WTC11 (cell line): ENCODE measurements at regions not wholly inside any gene's neighbourhood (a gene's known extent, or its start where the extent isn't known, plus 50 kb on each side); places are given as distances from the start of the nearest gene placed in this dataset.

Experiments used
- ATAC-seq: fragments of 200-7000 bp; cut with Tn5 transposase; 2 replicates; pipeline ENCODE4 v1.10.0; 2021; ENCODE audit warnings: mild to moderate bottlenecking, moderate library complexity
- CTCF ChIA-PET: fragments of 300-600 bp; sonication (Branson Sonifier 250); formaldehyde crosslinking; loops from one replicate; lab custom pipeline; 2021; ENCODE audit warnings: antibody characterized with exemption; lab: Charles Lee
- POLR2A ChIA-PET: fragments of 350-600 bp; sonication (Branson Sonifier 250); formaldehyde crosslinking; loops from one replicate; lab custom pipeline; 2021; ENCODE audit warnings: antibody characterized with exemption; lab: Charles Lee
- DNase-seq: peaks from one replicate; pipeline ENCODE4 v3.0.0; 2021; ENCODE audit warnings: low spot score
- H3K27ac Mint-ChIP-seq: 2 replicates; pipeline ENCODE4 v1.8.0; 2021; ENCODE audit warnings: mixed read lengths
- H3K27me3 Mint-ChIP-seq: 2 replicates; pipeline ENCODE4 v1.8.0; 2021; ENCODE audit warnings: low read depth, mild to moderate bottlenecking, moderate library complexity, mixed read lengths
- H3K36me3 Mint-ChIP-seq: 2 replicates; pipeline ENCODE4 v1.8.0; 2021; ENCODE audit warnings: mixed read lengths
- H3K4me1 Mint-ChIP-seq: 2 replicates; pipeline ENCODE4 v1.8.0; 2022; ENCODE audit warnings: mixed read lengths
- H3K4me3 Mint-ChIP-seq: 2 replicates; pipeline ENCODE4 v1.8.0; 2021; ENCODE audit warnings: mild to moderate bottlenecking, moderate library complexity, mixed read lengths
- H3K9me3 Mint-ChIP-seq: 2 replicates; pipeline ENCODE4 v1.8.0; 2021; ENCODE audit warnings: mixed read lengths
- ATF1 ChIP-seq: sonication (generic); formaldehyde crosslinking; IDR thresholded peaks from 2 replicates; pipeline ENCODE4 v1.8.1; 2023; ENCODE audit warnings: mild to moderate bottlenecking, moderate library complexity, missing genetic modification reagents
- CBFB ChIP-seq: sonication (generic); formaldehyde crosslinking; IDR thresholded peaks from 2 replicates; pipeline ENCODE4 v1.8.1; 2022; ENCODE audit warnings: mild to moderate bottlenecking, low read depth, missing genetic modification reagents
- IRF2 ChIP-seq: sonication (generic); formaldehyde crosslinking; IDR thresholded peaks from 2 replicates; pipeline ENCODE4 v1.8.0; 2022; ENCODE audit warnings: low read depth, missing genetic modification reagents, borderline replicate concordance
- JAZF1 ChIP-seq: fragments of 250-450 bp; sonication (Bioruptor Pico); IDR thresholded peaks from 2 replicates; pipeline ENCODE4 v1.9.0; 2021; ENCODE audit warnings: moderate library complexity, mild to moderate bottlenecking, inconsistent platforms
- MYBL2 ChIP-seq: sonication (generic); formaldehyde crosslinking; IDR thresholded peaks from 2 replicates; pipeline ENCODE4 v1.8.1; 2023; ENCODE audit warnings: mild to moderate bottlenecking, moderate library complexity, missing genetic modification reagents
- NFATC4 ChIP-seq: fragments of 250-450 bp; sonication (Bioruptor Pico); IDR thresholded peaks from 2 replicates; pipeline ENCODE4 v1.9.0; 2021; ENCODE audit warnings: mild to moderate bottlenecking
- NR3C1 ChIP-seq: sonication (generic); formaldehyde crosslinking; conservative IDR thresholded peaks from 2 replicates; pipeline ENCODE4 v1.8.1; 2023; ENCODE audit warnings: low read depth, mild to moderate bottlenecking, missing genetic modification reagents
- SMAD4 ChIP-seq: sonication (generic); formaldehyde crosslinking; IDR thresholded peaks from 2 replicates; pipeline ENCODE4 v1.8.0; 2022; ENCODE audit warnings: mild to moderate bottlenecking, missing genetic modification reagents
- TF ChIP-seq, protein P1 (sequence below): fragments of 250-450 bp; sonication (Bioruptor Pico); IDR thresholded peaks from 2 replicates; pipeline ENCODE4 v1.9.0; 2021; ENCODE audit warnings: mild to moderate bottlenecking
- TF ChIP-seq, protein P2 (sequence below): sonication (generic); formaldehyde crosslinking; IDR thresholded peaks from 2 replicates; pipeline ENCODE4 v1.8.1; 2022; ENCODE audit warnings: mild to moderate bottlenecking, moderate library complexity, missing genetic modification reagents
- TF ChIP-seq, protein P3 (sequence below): sonication (generic); formaldehyde crosslinking; IDR thresholded peaks from 2 replicates; pipeline ENCODE4 v1.8.1; 2022; ENCODE audit warnings: missing genetic modification reagents, borderline replicate concordance
- TF ChIP-seq, protein P4 (sequence below): fragments of 200-600 bp; IDR thresholded peaks from 2 replicates; pipeline ENCODE4 v1.8.0; 2022; ENCODE audit warnings: antibody characterized with exemption
- TF ChIP-seq, protein P5 (sequence below): sonication (generic); formaldehyde crosslinking; IDR thresholded peaks from 2 replicates; pipeline ENCODE4 v1.8.0; 2023; ENCODE audit warnings: missing genetic modification reagents
- TF ChIP-seq, protein P6 (sequence below): sonication (generic); formaldehyde crosslinking; IDR thresholded peaks from 2 replicates; pipeline ENCODE4 v1.8.0; 2022; ENCODE audit warnings: missing genetic modification reagents
- TF ChIP-seq, protein P7 (sequence below): sonication (generic); formaldehyde crosslinking; IDR thresholded peaks from 2 replicates; pipeline ENCODE4 v1.8.1; 2023; ENCODE audit warnings: mild to moderate bottlenecking, missing genetic modification reagents, moderate library complexity
- TF ChIP-seq, protein P8 (sequence below): sonication (generic); formaldehyde crosslinking; IDR thresholded peaks from 2 replicates; pipeline ENCODE4 v1.8.1; 2023; ENCODE audit warnings: mild to moderate bottlenecking, missing genetic modification reagents, borderline replicate concordance

DNA sequence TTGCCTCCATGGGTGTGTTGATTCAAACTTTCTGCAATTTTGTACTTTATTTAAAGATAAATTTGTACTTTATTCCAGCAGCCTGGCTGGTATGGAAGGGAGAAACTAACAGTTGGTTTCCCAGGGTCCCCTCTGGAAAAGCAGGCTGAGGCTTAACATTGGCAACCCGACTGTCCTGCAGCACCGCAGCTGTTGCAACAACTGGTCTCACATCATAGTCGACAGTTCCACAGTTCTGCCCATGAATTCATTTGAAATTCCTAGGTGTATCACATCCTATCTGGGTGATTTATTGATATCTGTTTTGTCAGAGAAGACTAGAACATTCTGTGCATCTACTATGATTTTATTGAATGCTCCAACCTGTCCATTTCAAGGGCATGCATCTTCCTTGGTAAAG lies 98.8 kb upstream of the GATB start (continued):
- TF ChIP-seq, protein P1, sequence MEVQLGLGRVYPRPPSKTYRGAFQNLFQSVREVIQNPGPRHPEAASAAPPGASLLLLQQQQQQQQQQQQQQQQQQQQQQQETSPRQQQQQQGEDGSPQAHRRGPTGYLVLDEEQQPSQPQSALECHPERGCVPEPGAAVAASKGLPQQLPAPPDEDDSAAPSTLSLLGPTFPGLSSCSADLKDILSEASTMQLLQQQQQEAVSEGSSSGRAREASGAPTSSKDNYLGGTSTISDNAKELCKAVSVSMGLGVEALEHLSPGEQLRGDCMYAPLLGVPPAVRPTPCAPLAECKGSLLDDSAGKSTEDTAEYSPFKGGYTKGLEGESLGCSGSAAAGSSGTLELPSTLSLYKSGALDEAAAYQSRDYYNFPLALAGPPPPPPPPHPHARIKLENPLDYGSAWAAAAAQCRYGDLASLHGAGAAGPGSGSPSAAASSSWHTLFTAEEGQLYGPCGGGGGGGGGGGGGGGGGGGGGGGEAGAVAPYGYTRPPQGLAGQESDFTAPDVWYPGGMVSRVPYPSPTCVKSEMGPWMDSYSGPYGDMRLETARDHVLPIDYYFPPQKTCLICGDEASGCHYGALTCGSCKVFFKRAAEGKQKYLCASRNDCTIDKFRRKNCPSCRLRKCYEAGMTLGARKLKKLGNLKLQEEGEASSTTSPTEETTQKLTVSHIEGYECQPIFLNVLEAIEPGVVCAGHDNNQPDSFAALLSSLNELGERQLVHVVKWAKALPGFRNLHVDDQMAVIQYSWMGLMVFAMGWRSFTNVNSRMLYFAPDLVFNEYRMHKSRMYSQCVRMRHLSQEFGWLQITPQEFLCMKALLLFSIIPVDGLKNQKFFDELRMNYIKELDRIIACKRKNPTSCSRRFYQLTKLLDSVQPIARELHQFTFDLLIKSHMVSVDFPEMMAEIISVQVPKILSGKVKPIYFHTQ = no peak
- TF ChIP-seq NFATC4 (CRISPR knock-in tag) = no peak
- TF ChIP-seq JAZF1 (CRISPR knock-in tag) = no peak
- TF ChIP-seq, protein P2, sequence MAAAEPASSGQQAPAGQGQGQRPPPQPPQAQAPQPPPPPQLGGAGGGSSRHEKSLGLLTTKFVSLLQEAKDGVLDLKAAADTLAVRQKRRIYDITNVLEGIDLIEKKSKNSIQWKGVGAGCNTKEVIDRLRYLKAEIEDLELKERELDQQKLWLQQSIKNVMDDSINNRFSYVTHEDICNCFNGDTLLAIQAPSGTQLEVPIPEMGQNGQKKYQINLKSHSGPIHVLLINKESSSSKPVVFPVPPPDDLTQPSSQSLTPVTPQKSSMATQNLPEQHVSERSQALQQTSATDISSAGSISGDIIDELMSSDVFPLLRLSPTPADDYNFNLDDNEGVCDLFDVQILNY = no peak
- TF ChIP-seq, protein P3, sequence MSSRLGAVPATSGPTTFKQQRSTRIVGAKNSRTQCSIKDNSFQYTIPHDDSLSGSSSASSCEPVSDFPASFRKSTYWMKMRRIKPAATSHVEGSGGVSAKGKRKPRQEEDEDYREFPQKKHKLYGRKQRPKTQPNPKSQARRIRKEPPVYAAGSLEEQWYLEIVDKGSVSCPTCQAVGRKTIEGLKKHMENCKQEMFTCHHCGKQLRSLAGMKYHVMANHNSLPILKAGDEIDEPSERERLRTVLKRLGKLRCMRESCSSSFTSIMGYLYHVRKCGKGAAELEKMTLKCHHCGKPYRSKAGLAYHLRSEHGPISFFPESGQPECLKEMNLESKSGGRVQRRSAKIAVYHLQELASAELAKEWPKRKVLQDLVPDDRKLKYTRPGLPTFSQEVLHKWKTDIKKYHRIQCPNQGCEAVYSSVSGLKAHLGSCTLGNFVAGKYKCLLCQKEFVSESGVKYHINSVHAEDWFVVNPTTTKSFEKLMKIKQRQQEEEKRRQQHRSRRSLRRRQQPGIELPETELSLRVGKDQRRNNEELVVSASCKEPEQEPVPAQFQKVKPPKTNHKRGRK (CRISPR knock-in tag) = no peak
- TF ChIP-seq NR3C1 = no peak

DNA sequence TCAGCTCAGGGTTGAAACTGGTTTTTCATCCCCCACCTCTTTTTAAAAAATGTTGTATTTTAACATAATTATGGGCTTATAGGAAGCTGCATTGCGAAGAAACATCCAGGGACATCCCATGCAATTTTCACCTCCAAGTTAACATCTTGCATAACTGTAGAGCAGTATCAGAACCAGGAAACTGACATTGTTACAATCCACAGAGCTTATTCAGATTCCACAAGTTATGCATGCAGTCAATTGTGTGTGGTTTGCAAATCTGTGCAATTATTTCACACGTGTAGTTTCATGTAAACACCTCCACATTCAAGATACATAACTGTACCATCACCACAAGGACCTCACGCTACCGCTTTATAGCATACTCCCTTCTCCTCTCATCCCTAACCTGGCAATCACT lies 97.5 kb upstream of the GATB start:
- Mint-ChIP-seq H3K27me3 (no peaks in the 10 kb centered on the region; the same call in 1 of the 2 replicates), H3K4me3 (no peak overlapping the region), H3K27ac (no peak overlapping the region), H3K36me3 (no peaks in the 10 kb centered on the region), H3K4me1 (peaks cover under 1% of the 10 kb centered on the region), H3K9me3 (no peaks in the 10 kb centered on the region)
- ATAC-seq = no peak
- CTCF ChIA-PET = no interaction called here
- POLR2A ChIA-PET = no interaction called here
- TF ChIP-seq, protein P4, sequence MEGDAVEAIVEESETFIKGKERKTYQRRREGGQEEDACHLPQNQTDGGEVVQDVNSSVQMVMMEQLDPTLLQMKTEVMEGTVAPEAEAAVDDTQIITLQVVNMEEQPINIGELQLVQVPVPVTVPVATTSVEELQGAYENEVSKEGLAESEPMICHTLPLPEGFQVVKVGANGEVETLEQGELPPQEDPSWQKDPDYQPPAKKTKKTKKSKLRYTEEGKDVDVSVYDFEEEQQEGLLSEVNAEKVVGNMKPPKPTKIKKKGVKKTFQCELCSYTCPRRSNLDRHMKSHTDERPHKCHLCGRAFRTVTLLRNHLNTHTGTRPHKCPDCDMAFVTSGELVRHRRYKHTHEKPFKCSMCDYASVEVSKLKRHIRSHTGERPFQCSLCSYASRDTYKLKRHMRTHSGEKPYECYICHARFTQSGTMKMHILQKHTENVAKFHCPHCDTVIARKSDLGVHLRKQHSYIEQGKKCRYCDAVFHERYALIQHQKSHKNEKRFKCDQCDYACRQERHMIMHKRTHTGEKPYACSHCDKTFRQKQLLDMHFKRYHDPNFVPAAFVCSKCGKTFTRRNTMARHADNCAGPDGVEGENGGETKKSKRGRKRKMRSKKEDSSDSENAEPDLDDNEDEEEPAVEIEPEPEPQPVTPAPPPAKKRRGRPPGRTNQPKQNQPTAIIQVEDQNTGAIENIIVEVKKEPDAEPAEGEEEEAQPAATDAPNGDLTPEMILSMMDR = no peak
- TF ChIP-seq ATF1 (CRISPR knock-in tag) (no peak), MYBL2 (CRISPR knock-in tag) (no peak)
- TF ChIP-seq, protein P5, sequence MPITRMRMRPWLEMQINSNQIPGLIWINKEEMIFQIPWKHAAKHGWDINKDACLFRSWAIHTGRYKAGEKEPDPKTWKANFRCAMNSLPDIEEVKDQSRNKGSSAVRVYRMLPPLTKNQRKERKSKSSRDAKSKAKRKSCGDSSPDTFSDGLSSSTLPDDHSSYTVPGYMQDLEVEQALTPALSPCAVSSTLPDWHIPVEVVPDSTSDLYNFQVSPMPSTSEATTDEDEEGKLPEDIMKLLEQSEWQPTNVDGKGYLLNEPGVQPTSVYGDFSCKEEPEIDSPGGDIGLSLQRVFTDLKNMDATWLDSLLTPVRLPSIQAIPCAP (CRISPR knock-in tag) = no peak
- DNase-seq = no peak

DNA sequence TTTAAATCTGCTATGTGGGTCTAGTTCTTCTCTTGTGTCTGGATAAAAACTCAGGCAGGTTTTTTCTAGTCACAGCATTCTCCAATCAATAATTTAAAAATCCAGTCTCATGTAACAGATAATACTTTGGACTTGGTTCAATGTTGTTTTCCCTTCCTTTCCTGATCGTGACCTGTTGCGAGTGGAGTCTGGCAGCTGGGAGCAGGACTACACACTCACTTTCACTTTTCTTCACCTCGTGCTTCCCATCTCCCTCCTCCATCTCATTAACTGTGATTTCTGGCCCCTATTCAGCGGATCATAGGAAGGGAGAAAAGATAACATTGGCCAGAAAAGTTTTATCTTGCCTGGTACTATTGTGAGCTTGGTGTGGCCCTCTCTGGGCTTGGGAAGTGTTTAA lies 96.6 kb upstream of the GATB start:
- peaks cover 7% of the 10 kb centered on the region for H3K4me1 Mint-ChIP-seq
- H3K9me3 Mint-ChIP-seq = no peaks in the 10 kb centered on the region
- no peak for ATAC-seq
- H3K36me3 Mint-ChIP-seq = no peaks in the 10 kb centered on the region
- CTCF ChIA-PET = no interaction called here
- no peak overlapping the region for H3K4me3 Mint-ChIP-seq
- POLR2A ChIA-PET = no interaction called here
- no peak overlapping the region for H3K27ac Mint-ChIP-seq
- no peak for DNase-seq
- H3K27me3 Mint-ChIP-seq = no peaks in the 10 kb centered on the region; the same call in 1 of the 2 replicates
- TF ChIP-seq CBFB (CRISPR knock-in tag) (no peak), SMAD4 (CRISPR knock-in tag) (no peak), IRF2 (CRISPR knock-in tag) (no peak)
- TF ChIP-seq, protein P6, sequence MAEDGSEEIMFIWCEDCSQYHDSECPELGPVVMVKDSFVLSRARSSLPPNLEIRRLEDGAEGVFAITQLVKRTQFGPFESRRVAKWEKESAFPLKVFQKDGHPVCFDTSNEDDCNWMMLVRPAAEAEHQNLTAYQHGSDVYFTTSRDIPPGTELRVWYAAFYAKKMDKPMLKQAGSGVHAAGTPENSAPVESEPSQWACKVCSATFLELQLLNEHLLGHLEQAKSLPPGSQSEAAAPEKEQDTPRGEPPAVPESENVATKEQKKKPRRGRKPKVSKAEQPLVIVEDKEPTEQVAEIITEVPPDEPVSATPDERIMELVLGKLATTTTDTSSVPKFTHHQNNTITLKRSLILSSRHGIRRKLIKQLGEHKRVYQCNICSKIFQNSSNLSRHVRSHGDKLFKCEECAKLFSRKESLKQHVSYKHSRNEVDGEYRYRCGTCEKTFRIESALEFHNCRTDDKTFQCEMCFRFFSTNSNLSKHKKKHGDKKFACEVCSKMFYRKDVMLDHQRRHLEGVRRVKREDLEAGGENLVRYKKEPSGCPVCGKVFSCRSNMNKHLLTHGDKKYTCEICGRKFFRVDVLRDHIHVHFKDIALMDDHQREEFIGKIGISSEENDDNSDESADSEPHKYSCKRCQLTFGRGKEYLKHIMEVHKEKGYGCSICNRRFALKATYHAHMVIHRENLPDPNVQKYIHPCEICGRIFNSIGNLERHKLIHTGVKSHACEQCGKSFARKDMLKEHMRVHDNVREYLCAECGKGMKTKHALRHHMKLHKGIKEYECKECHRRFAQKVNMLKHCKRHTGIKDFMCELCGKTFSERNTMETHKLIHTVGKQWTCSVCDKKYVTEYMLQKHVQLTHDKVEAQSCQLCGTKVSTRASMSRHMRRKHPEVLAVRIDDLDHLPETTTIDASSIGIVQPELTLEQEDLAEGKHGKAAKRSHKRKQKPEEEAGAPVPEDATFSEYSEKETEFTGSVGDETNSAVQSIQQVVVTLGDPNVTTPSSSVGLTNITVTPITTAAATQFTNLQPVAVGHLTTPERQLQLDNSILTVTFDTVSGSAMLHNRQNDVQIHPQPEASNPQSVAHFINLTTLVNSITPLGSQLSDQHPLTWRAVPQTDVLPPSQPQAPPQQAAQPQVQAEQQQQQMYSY = no peak
- TF ChIP-seq, protein P7, sequence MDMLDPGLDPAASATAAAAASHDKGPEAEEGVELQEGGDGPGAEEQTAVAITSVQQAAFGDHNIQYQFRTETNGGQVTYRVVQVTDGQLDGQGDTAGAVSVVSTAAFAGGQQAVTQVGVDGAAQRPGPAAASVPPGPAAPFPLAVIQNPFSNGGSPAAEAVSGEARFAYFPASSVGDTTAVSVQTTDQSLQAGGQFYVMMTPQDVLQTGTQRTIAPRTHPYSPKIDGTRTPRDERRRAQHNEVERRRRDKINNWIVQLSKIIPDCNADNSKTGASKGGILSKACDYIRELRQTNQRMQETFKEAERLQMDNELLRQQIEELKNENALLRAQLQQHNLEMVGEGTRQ (CRISPR knock-in tag) = no peak
- TF ChIP-seq, protein P8, sequence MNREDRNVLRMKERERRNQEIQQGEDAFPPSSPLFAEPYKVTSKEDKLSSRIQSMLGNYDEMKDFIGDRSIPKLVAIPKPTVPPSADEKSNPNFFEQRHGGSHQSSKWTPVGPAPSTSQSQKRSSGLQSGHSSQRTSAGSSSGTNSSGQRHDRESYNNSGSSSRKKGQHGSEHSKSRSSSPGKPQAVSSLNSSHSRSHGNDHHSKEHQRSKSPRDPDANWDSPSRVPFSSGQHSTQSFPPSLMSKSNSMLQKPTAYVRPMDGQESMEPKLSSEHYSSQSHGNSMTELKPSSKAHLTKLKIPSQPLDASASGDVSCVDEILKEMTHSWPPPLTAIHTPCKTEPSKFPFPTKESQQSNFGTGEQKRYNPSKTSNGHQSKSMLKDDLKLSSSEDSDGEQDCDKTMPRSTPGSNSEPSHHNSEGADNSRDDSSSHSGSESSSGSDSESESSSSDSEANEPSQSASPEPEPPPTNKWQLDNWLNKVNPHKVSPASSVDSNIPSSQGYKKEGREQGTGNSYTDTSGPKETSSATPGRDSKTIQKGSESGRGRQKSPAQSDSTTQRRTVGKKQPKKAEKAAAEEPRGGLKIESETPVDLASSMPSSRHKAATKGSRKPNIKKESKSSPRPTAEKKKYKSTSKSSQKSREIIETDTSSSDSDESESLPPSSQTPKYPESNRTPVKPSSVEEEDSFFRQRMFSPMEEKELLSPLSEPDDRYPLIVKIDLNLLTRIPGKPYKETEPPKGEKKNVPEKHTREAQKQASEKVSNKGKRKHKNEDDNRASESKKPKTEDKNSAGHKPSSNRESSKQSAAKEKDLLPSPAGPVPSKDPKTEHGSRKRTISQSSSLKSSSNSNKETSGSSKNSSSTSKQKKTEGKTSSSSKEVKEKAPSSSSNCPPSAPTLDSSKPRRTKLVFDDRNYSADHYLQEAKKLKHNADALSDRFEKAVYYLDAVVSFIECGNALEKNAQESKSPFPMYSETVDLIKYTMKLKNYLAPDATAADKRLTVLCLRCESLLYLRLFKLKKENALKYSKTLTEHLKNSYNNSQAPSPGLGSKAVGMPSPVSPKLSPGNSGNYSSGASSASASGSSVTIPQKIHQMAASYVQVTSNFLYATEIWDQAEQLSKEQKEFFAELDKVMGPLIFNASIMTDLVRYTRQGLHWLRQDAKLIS (CRISPR knock-in tag) = no peak
